ENCODE measurements at regions not wholly inside any gene's neighbourhood (a gene's known extent, or its start where the extent isn't known, plus 50 kb on each side); places are given as distances from the start of the nearest gene placed in this dataset.

- no peak for DNase-seq
These were observed 206.5 kb upstream of the BTBD3 start for GRCh38 chr20:11711214-11711613.

GRCh38 chr20:11712639-11713160, 205.0 kb upstream of the BTBD3 start:
- DNase-seq = no peak

GRCh38 chr20:11714886-11715285, 202.8 kb upstream of the BTBD3 start:
- no peak for DNase-seq

GRCh38 chr20:11716239-11716944, 201.3 kb upstream of the BTBD3 start:
- DNase-seq = no peak

GRCh38 chr20:11716945-11717248, 200.8 kb upstream of the BTBD3 start:
- no peak for DNase-seq

- no peak for DNase-seq
These were observed 200.1 kb upstream of the BTBD3 start for GRCh38 chr20:11717562-11717961.

GRCh38 chr20:11718474-11719094, 199.1 kb upstream of the BTBD3 start:
- DNase-seq = no peak

- DNase-seq = no peak
These were observed 198.5 kb upstream of the BTBD3 start for GRCh38 chr20:11719153-11719552.

- DNase-seq = no peak
These were observed 196.3 kb upstream of the BTBD3 start for GRCh38 chr20:11721411-11721810.

GRCh38 chr20:11724097-11724496, 193.6 kb upstream of the BTBD3 start:
- no peak for DNase-seq

GRCh38 chr20:11726026-11726425, 191.7 kb upstream of the BTBD3 start:
- no peak for DNase-seq

GRCh38 chr20:11727708-11728107, 190.0 kb upstream of the BTBD3 start:
- no peak for DNase-seq

GRCh38 chr20:11728937-11729336, 188.8 kb upstream of the BTBD3 start:
- no peak for DNase-seq

- DNase-seq = no peak
These were observed 187.9 kb upstream of the BTBD3 start for GRCh38 chr20:11729806-11730205.

- no peak for DNase-seq
These were observed 183.3 kb upstream of the BTBD3 start for GRCh38 chr20:11734431-11734830.

- DNase-seq = no peak
These were observed 178.8 kb upstream of the BTBD3 start for GRCh38 chr20:11738852-11739251.

- DNase-seq = no peak
These were observed 176.7 kb upstream of the BTBD3 start for GRCh38 chr20:11740975-11741374.

- no peak for DNase-seq
These were observed 172.5 kb upstream of the BTBD3 start for GRCh38 chr20:11745145-11745544.

- no peak for DNase-seq
These were observed 169.3 kb upstream of the BTBD3 start for GRCh38 chr20:11748436-11748835.

- no peak for DNase-seq
These were observed 165.4 kb upstream of the BTBD3 start for GRCh38 chr20:11752336-11752735.

- DNase-seq = no peak
These were observed 164.5 kb upstream of the BTBD3 start for GRCh38 chr20:11753155-11753554.

GRCh38 chr20:11754451-11754850, 163.2 kb upstream of the BTBD3 start:
- no peak for DNase-seq

GRCh38 chr20:11755071-11755841, 162.4 kb upstream of the BTBD3 start:
- no peak for DNase-seq

GRCh38 chr20:11761497-11761896, 156.2 kb upstream of the BTBD3 start:
- DNase-seq = no peak

Measured in CD4-positive, alpha-beta T cell treated with Interleukin-17A for 4 hours (primary cell).